NCI-H146 (cell line): ENCODE measurements at regions not wholly inside any gene's neighbourhood (a gene's known extent, or its start where the extent isn't known, plus 50 kb on each side); places are given as distances from the start of the nearest gene placed in this dataset.
"Not testable (repeated sequence)": the region's sequence is repeated elsewhere in the genome, so short reads cannot be mapped to it uniquely, and the experiment has no call there.

Experiments used
- DNase-seq: peaks from one replicate; lab custom pipeline; 2025; lab: John Stamatoyannopoulos, UW

DNA sequence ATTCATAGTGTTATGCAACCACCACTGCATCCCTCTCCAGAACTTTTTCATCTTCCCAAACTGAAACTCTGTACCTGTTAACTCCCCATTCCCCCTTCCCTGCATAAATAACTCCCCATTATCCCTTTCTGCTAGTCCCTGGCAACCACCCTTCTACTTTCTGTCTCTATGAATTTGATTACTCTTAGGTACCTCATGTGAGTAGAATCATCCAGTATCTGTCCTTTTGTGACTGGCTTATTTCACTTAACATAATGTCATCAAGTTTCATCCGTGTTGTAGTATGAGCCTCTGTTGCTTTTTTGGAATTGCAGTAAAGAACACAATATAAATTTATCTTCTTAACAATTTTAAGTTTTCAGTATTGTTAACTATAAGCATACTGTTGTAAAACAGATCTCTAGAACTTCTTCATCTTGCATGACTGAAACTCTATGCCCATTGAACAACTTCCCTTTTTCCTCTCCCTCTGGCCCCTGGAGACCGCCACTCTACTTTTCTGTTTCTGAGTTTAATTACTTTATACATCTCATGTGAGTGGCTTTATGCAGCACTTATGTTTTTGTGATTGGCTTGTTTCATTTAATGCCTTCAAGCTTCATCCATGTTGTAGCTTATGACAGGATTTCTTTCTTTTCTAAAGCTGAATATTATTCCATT, 87.3 kb upstream of the ABCC4 start:
- DNase-seq = no peak

DNA sequence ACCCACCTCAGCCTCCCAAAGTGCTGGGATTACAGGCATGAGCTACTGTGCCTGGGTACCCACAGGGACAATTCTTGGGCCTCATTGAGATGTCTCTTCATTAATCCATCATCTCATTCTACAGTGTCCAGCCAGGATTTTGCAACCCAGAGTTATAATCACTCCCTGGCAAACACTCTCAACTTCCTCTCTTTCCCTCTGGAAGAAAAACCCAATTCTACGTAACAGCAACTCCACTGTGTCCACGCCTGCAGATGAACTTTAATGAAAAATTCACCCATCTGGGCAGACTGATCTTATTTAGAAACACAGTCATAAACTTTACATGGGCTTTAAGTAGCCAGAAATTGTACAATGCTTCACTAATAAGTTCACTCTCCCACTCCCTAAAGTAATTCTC, 90.1 kb upstream of the ABCC4 start:
- DNase-seq = no peak

DNA sequence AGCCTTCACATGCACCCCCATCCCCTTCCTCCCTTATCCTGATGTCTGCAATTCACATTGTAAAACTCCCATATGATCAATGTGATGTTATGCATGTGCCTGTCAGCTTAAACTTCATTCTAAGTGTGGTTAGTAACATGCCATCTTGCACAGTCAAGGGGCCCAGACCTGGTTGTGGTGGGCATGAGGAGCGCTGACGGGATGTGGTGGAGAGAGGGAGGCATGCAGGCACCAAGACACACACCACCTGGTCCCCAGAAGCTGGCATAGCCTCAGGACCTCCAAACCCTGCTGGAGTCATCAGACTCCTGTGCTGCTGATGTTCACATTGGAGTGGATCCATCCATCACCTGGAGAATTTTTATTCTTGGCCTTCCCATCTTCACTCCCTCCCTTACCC, 90.5 kb upstream of the ABCC4 start:
- no peak for DNase-seq

DNA sequence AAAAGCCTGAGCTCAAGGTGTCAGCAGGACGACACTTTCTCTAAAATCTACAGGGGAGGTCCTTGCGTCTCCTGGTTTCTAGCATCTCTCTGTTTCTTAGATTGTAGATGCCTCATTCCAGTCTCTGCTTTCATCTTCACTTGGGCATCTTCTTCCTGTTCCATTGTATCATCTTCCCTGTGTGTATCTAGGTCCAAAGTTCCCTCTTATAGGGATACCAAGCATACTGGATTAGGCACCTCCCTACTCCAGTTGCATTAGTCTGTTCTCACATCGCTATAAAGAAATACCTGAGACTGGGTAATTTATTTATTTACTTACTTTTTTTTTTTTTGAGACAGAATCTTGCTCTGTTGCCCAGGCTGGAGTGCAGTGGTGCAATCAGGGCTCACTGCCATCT, 91.3 kb upstream of the ABCC4 start:
- DNase-seq = no peak

DNA sequence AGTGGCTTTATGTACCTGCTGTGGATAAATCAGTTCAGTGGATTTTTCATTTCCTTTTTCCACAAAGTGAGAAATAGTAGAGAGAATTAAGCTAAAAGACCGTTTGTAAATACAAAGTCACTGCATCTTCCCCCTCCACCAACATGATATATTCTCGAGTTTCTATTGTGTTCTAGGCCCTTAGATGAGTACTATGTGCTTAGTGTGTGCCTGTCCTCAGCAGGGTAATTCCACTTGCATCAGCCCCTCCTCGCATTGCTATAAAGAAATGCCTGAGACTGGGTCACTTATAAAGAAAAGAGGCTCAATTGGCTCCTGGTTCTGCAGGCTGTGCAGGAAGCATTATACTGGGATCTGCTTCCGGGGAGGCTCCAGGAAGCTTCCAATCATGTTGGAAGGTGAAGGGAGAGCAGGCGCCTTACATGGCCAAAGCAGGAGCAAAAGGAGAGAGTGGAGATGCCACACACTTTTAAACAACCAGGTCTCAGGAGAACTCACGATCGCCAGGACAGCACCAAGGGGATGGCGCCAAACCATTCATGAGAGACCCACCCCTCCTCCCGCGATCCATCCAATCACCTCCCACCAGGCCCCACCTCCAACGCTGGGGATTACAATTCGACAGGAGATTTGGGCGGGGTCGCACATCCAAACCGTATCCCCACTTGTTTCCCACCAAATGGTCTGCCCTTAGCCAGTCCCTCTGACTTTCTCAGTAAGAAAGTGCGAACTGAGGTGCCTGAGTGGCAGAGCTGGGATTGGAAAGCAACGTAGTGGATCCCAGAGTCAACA, 102.3 kb upstream of the ABCC4 start:
- peak; percentile 28 for DNase-seq

DNA sequence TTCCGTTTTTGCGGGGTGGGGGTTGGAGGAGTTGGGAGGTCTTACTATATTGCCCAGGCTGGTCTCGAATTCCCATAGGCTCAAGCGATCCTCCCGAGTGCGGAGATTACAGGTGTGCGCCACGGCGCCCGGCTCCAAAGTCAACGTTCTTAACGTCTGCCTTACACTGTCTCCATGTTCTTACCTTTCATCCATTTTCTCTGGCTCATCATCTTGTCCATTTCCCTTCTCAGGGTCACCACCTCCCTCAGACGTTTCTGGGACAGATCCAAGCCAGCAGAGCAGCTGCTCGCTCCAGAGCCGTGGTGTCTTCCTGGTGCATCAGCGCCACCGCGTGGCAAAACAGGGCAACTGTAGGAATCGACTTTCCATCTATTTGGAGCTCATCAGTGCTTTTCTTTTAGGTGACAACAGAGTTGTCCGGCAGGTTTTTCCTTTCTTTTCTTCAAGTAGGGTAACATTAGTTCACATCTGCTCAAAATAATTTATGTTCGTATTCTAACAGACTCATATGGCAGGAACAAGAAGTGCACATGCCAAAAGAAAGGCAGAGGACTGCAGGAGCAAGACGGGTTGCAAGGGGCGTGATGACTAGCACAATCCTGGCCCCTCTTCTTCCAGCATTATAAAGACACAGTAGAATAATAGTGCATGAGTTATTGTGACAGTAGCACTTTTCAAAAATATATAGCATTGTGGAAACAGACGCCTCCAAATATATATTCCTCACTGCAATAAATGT, 103.1 kb upstream of the ABCC4 start:
- DNase-seq = peak; percentile 78

DNA sequence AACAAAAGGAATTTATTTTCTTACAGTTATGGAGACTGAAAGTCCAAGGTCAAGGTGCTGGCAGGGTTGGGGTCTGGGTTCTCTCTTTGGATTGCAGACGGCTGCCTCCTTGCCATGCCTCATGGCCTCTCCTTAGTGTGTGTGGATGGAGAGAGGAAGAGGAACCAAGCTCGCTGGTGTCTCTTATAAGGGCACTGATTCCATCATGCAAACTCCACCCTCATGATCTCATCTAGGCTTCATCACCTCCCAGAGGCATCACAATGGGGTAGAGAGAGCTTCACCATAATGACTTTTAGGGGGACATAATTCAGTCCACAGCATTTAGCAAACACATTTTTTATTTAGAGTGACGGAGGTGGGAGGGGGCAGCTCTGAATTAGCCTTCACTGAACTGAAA, 104.9 kb upstream of the ABCC4 start:
- no peak for DNase-seq

DNA sequence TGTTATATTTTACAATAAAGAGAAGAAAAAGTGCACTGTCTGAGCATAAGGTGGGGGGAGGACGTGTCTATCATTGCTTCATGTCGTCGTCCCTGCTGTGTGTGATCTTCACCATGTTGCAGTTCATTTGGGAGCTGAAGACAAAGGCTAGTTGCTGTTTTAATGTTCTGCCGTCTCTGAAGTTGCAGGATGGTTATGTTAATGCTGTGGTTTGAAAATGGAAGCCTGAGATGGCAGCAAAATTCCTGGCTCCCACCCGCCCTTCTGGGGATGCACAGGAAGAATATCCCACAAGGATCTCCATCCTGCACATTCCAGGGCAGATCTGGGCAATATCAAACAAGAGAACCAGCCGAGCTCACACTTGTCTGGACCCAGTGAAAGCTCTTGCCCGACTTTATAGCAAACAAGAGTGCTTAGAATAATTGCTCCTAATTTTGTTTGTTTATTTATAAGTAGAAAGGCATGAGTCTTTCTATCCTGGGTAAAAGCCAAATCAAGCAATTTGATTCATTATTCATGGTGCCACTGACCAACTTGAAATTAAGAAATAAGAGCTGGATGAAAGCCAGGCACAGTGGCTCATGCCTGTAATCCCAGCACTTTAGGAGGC, 110.3 kb upstream of the ABCC4 start:
- DNase-seq = no peak

DNA sequence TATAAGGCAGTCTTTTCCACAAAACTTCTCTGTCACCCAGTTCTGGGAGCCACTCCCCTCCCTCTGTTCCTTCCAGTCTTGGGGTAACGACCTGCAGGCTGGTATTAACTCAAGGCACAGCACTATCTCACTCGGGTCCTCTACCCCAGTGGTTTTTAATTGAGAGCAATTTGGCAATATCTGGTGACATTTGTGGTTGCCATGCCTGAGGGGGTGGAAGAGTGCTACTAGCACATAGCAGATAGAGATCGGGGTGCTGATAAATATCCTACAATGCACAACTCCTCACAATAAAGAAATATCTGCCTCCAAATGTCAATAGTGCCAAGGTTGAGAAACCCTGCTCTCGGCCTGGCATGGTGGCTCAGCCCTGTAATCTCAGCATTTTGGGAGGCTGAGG, 117.7 kb upstream of the ABCC4 start:
- DNase-seq = no peak

DNA sequence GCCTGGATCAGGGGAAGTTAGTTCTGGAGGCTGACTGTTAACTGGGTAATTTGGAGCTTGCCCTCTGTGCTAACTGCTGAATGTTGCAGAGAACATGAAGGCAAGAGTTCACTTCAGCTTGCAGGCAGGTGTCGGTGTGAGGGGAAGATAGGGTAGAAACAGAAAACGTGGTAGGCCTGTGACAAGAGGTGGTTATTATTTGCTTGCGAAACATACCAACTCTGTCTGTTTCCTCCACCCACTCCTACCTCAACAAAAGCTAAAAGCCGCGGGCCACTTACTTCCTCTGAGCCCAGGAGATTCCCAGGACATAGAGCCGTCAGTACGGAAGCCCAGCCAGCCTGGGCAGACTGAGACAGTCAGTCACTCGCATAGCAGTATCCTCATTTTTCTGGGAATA, 119.2 kb upstream of the ABCC4 start:
- no peak for DNase-seq

DNA sequence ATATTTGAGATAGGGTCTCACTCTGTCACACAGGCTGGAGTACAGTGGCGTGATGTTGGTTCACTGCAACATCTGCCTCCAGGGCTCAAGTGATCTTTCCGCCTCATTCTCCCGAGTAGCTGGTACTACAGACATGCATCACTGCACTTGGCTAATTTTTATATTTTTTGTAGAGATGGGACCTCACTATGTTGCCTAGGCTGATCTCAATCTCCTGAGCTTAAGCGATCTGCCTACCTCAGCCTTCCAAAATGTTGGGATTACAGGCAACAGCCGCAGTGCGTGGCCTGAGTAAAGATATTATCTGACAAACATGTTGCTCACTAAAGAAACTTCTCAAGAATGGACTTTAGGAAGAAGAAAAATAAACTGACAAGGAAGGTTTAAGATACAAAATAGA, 125.4 kb upstream of the ABCC4 start:
- DNase-seq = no peak

DNA sequence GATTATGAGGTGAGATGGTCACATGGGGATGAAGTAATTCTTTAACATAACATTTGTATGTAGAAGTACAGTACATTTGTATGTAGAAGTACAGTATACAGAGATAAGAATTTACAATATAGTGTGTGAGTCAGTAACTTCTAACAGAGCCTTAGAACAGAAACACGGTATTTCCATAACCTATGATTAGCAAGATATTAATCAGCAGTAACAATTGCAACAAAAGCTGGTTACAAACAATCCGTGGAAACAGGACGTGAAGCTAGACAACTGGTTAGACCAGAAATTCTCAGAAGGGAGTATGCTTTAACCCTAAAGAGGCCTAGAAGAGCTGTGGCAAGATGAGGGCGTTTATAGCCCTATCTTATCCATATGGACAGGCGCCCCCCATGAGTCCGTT, 122.0 kb upstream of the CLDN10 start:
- DNase-seq = not testable (repeated sequence)

DNA sequence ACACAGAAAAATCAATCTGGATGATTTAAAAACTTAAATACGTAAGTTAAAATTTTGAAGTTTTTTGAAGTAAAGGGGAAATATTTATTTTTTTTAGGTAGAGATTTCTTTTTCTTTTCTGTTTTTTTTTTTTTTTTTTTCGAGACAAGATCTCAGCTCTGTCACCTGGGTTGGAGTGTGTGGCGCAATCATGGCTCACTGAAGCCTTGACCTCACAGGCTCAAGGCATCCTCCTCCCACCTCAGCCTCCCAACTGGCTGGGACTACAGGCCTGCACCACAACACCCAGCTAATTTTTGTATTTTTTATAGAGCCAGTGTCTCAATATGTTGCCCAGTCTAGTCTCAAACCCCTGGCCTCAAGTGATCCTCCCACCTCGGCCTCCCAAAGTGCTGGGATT, 120.4 kb upstream of the CLDN10 start:
- no peak for DNase-seq

DNA sequence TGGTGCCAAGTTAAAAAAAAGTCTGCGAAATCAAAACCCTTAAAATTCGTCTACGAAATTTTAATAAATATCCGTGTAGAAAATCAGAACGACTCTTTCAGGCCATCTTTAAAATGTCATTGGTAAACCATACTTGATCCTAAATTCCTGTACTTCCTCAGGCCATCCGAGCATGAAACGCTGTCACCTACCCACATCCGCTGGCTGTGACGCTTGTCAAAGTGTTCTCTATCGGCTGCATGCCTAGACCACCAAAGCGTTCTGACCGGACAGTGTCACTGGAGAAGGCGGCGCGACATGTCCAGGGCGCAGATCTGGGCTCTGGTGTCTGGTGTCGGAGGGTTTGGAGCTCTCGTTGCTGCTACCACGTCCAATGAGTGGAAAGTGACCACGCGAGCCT, 119.0 kb upstream of the CLDN10 start:
- no peak for DNase-seq

DNA sequence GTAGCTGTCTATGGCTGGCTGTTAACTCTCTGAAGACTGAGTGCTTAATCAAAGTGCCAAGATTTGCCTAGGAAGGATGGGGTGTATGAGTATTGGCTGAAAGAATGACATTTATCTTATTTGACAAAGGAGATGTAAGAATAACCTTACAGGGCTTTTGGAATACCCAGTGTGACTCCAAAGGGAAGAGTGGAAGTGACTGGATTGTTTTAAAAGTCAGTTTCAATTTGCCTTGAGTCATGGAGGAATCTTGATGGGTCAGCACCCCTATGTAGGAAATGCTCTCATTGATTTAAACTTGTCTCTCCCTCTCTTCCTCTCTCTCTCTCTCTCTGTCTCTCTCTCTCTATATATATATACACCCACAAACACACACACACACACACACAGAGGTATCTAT, 118.4 kb upstream of the CLDN10 start:
- DNase-seq = no peak

DNA sequence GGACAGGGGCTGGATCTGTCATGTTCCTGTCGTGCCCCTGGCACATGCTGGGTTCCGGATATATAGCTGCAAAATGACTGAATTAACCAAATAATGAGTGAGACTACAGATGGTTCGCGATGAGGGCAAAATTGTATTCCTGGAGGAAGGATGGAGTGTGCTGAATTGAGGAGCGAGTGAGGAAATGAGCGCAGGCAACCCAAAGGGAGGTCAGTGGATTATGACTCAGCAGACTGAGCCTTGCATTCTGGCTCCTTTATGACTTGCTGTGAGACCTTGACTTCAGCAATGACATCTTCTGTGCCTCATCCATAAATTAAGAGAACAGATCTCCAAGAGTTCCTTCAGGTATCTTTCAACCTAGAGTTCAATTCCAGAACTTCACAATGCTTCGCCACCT, 115.0 kb upstream of the CLDN10 start:
- DNase-seq = no peak

DNA sequence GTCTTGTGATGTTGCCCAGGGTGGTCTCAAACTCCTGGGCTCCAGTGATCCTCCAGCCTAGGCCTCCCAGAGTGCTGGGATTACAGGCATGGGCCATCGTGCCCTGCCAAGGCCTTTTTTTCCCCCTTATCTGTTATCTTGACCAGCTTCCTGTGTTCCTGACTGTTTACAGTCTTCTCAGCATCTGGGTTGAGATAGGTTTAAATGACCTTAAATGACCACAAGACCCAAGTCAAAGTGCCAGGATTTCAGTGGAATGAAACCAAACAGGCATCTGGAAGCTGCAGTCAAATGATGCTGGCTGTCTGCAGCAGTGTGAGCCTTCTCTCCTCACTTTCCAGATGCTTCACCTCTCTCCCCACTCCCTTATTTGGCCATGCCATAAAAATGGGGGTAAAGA, 114.2 kb upstream of the CLDN10 start:
- no peak for DNase-seq

DNA sequence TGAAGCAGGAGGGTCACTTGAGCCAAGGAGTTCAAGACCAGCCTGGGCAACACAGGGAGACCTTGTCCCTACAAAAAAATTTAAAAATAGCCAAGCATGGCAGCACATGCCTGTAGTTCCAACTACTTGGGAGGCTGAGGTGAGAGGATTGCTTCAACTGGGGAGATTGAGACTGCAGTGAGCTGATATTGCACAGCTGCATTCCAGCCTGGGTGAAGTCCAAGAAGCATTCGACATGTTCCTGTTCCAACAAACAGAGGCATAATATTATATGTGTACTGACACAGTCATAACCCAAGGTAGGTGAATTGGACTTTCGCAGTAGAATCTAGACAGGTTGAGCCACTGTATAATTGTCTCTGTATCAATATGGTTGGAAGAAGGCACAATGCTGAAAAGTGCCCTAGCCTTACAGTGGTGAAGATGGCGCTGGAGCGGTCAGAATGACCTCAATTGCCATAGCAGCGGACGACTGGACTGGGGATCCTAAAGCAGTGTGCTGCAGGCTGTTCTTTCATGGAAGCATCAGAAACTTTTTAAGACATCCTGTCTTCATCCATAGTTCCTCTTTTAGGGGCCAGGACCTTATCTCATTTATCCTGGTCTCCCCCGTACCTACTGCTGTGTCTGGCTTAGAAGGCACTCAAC, 112.0 kb upstream of the CLDN10 start:
- no peak for DNase-seq

DNA sequence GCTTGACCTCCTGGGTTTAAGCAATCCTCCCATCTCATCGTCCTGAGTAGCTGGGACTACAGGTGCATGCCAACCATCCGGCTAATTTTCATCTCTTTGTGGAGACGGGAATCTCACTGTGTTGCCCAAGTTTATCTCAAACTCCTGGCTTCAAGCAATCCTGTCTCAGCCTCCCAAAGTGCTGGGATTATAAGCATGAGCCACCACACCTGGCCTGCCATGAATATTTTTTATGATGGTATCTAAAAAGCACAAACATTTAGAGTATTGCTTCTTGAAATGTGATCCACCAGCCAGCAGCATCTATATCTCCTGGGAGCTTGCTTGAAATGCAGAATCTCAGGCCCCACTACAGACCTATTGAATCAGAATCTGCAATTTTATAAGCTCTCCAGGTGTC, 111.2 kb upstream of the CLDN10 start:
- DNase-seq = no peak

DNA sequence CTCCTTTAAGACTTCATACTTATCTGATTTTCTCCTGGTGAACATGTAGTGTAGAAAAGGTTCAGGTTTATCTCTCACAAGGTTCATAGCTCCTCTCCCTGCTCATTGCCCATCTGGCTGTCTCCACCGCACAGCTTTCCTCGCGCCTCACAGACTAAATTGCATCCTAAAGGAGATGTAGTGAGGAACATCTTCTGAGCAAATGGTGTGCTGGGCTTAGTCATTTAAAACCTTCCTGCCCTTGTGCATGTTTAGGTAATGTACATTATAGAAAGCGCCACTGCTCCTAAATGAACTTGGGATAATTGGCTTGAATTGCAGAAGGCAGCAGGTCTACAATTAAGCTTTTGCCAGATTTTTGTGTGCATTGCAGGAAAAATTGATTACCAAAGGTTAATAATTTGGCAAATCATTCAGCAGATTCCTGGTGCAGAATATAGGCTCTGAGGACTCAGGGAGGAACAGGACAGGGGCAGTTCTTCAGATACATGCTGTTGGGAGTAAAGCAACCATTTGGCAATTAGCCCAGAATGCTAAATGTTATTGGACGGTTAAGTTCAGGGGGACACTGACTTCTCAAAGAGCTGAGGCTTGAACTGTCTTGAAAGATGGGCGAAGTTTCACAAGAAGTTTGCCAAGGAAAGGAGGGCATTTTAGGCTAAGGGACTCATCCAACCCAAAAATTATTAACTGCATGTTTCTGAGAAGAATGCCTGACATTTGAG, 108.4 kb upstream of the CLDN10 start:
- no peak for DNase-seq

DNA sequence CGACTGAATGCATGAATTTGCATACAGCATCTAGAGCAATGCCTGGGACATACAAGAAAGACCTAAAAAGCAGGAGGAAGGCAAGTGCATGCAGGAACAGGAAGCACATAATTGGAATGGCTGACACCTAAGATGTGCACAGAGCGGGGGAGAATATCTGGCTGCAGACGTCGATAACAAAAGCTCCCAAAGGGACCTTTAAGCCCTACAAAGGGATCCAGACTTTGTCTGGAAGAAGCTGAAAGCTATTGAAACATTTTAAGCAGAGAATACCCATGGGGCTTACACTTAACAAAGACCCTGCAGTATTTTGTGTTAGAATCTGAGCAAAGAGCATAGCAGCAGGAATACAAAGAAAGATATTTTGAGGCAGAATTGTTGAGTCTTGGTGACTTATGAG, 107.4 kb upstream of the CLDN10 start:
- DNase-seq = no peak

DNA sequence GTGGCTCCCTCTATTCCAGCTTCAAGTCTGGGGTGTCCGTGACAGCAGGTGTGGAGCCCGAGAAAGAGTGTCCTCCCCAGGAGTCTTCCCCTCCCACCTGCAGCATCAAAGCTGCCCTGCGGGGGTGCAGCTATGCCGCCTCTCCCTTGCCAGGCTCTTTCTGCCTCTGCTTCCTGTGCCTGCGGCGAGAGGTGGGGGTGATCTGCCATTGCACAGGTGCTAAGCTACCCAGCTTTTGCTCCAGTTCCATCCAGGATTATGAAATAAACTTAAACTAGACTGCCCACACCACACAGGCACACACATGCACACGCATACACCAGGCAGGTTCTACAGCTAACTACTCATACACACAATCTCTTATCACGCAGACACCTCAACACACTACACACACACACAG, 104.7 kb upstream of the CLDN10 start:
- peak; percentile 61 for DNase-seq
